H9 (cell line): ENCODE measurements at regions not wholly inside any gene's neighbourhood (a gene's known extent, or its start where the extent isn't known, plus 50 kb on each side); places are given as distances from the start of the nearest gene placed in this dataset.

ENCODE experiments used
- DNase-seq: peaks from one replicate; pipeline ENCODE4 v3.0.0-alpha.2; 2017
- H2AFZ ChIP-seq: one replicate; pipeline ENCODE4 v1.6.1; 2013; ENCODE audit warnings: mild to moderate bottlenecking, low read length, control low read depth, moderate library complexity
- H2AK5ac ChIP-seq: 2 replicates; pipeline ENCODE4 v1.6.1; 2013; ENCODE audit warnings: low read length, control low read depth, mixed read lengths; ENCODE audit not compliant: insufficient read length
- H2BK120ac ChIP-seq: one replicate; pipeline ENCODE4 v1.6.1; 2013; ENCODE audit warnings: low read depth, mild to moderate bottlenecking, low read length, control low read depth, inconsistent platforms; ENCODE audit not compliant: poor library complexity, severe bottlenecking
- H2BK12ac ChIP-seq: 2 replicates; pipeline ENCODE4 v1.6.1; 2013; ENCODE audit warnings: low read length, control low read depth, mixed read lengths, low read depth; ENCODE audit not compliant: insufficient read length
- H2BK15ac ChIP-seq: 2 replicates; pipeline ENCODE4 v1.6.1; 2013; ENCODE audit warnings: low read depth, low read length, control low read depth
- H2BK20ac ChIP-seq: one replicate; pipeline ENCODE4 v1.6.1; 2013; ENCODE audit warnings: low read depth, mild to moderate bottlenecking, low read length, control low read depth, inconsistent platforms; ENCODE audit not compliant: poor library complexity, severe bottlenecking
- H2BK5ac ChIP-seq: 2 replicates; pipeline ENCODE4 v1.6.1; 2013; ENCODE audit warnings: low read length, control low read depth, mixed read lengths; ENCODE audit not compliant: insufficient read length
- H3K14ac ChIP-seq: 2 replicates; pipeline ENCODE4 v1.6.1; 2013; ENCODE audit warnings: low read length, control low read depth; ENCODE audit not compliant: insufficient read depth
- H3K18ac ChIP-seq: 2 replicates; pipeline ENCODE4 v1.6.1; 2013; ENCODE audit warnings: low read depth, mild to moderate bottlenecking, mixed read lengths, low read length, control low read depth; ENCODE audit not compliant: insufficient read length
- H3K23ac ChIP-seq: 2 replicates; pipeline ENCODE4 v1.6.1; 2013; ENCODE audit warnings: low read length, control low read depth, mixed read lengths, low read depth; ENCODE audit not compliant: insufficient read length
- H3K23me2 ChIP-seq: 2 replicates; pipeline ENCODE4 v1.6.1; 2013; ENCODE audit warnings: low read depth, mild to moderate bottlenecking, mixed read lengths, low read length, control low read depth; ENCODE audit not compliant: insufficient read length, poor library complexity, severe bottlenecking
- H3K27ac ChIP-seq: 2 replicates; pipeline ENCODE4 v1.5.1; 2013; ENCODE audit warnings: low read length, control low read depth, mixed read lengths, low read depth; ENCODE audit not compliant: insufficient read length
- H3K27me3 ChIP-seq: 2 replicates; pipeline ENCODE4 v1.6.1; 2013; ENCODE audit warnings: low read length, control low read depth, inconsistent platforms; ENCODE audit not compliant: insufficient read depth
- H3K4ac ChIP-seq: 2 replicates; pipeline ENCODE4 v1.6.1; 2013; ENCODE audit warnings: low read depth, mild to moderate bottlenecking, control low read depth, inconsistent platforms, low read length, moderate library complexity
- H3K4me1 ChIP-seq: 2 replicates; pipeline ENCODE4 v1.6.1; 2013; ENCODE audit warnings: low read length, control low read depth, inconsistent platforms; ENCODE audit not compliant: insufficient read depth
- H3K4me2 ChIP-seq: 2 replicates; pipeline ENCODE4 v1.6.1; 2013; ENCODE audit warnings: low read length, control low read depth, mixed read lengths; ENCODE audit not compliant: insufficient read length, insufficient read depth
- H3K56ac ChIP-seq: 2 replicates; pipeline ENCODE4 v1.6.1; 2013; ENCODE audit warnings: low read depth, mild to moderate bottlenecking, mixed read lengths, low read length, control low read depth; ENCODE audit not compliant: insufficient read length
- H3K79me1 ChIP-seq: 2 replicates; pipeline ENCODE4 v1.6.1; 2013; ENCODE audit warnings: low read depth, mild to moderate bottlenecking, moderate library complexity, low read length, control low read depth, inconsistent platforms; ENCODE audit not compliant: insufficient read depth, poor library complexity, severe bottlenecking
- H3K79me2 ChIP-seq: 2 replicates; pipeline ENCODE4 v1.6.1; 2013; ENCODE audit warnings: low read length, control low read depth, inconsistent platforms; ENCODE audit not compliant: insufficient read depth
- H3K9ac ChIP-seq: 2 replicates; pipeline ENCODE4 v1.6.1; 2013; ENCODE audit warnings: low read length, control low read depth, mixed read lengths; ENCODE audit not compliant: insufficient read length; ENCODE audit errors: extremely low read depth
- H3K9me3 ChIP-seq: one replicate; pipeline ENCODE4 v1.6.1; 2013; ENCODE audit warnings: low read depth, low read length, inconsistent platforms; ENCODE audit not compliant: control insufficient read depth
- H3T11ph ChIP-seq: one replicate; pipeline ENCODE4 v1.6.1; 2013; ENCODE audit warnings: mild to moderate bottlenecking, low read length, control low read depth, inconsistent platforms
- H4K20me1 ChIP-seq: one replicate; pipeline ENCODE4 v1.6.1; 2013; ENCODE audit not compliant: control insufficient read depth, insufficient read length, insufficient read depth
- H4K5ac ChIP-seq: 2 replicates; pipeline ENCODE4 v1.6.1; 2013; ENCODE audit warnings: low read depth, mild to moderate bottlenecking, mixed read lengths, low read length, control low read depth; ENCODE audit not compliant: insufficient read length
- H4K8ac ChIP-seq: replicated peaks from 2 replicates; pipeline ENCODE4 v1.6.1; 2013; ENCODE audit warnings: low read length, control low read depth, mixed read lengths, low read depth; ENCODE audit not compliant: insufficient read length
- H4K91ac ChIP-seq: 2 replicates; pipeline ENCODE4 v1.6.1; 2013; ENCODE audit warnings: low read depth, mild to moderate bottlenecking, moderate library complexity, mixed read lengths, low read length, control low read depth; ENCODE audit not compliant: insufficient read length
- H3K27ac Mint-ChIP-seq, 3 experiments: 2 replicates in 2 of 3; 3 replicates in 1 of 3; pipeline ENCODE4 v1.8.0; 2020 to 2021; ENCODE audit warnings: mixed read lengths in 3 of 3, mild to moderate bottlenecking in 1 of 3, moderate library complexity in 1 of 3
- H3K27me3 Mint-ChIP-seq: 2 replicates; pipeline ENCODE4 v1.8.0; 2021; ENCODE audit warnings: low read depth, mild to moderate bottlenecking, moderate library complexity, mixed read lengths
- H3K36me3 Mint-ChIP-seq, 3 experiments: 2 replicates in 2 of 3; 3 replicates in 1 of 3; pipeline ENCODE4 v1.8.0; 2020 to 2021; ENCODE audit warnings: low read depth in 3 of 3, mixed read lengths in 3 of 3; ENCODE audit not compliant: insufficient read depth in 1 of 3
- H3K4me1 Mint-ChIP-seq, 2 experiments: 2 replicates each; pipeline ENCODE4 v1.8.0; 2020; ENCODE audit warnings: mixed read lengths in 2 of 2
- H3K4me3 Mint-ChIP-seq, 2 experiments: 2 replicates in 1 of 2; 3 replicates in 1 of 2; pipeline ENCODE4 v1.8.0; 2020 to 2021; ENCODE audit warnings: mild to moderate bottlenecking in 2 of 2, mixed read lengths in 2 of 2, moderate library complexity in 1 of 2
- H3K9me3 Mint-ChIP-seq, 2 experiments: 2 replicates in 1 of 2; 3 replicates in 1 of 2; pipeline ENCODE4 v1.8.0; 2020; ENCODE audit warnings: mild to moderate bottlenecking in 2 of 2, mixed read lengths in 2 of 2, moderate library complexity in 1 of 2
- WGBS: extraction: QIAGEN DNeasy Blood & Tissue Kit; methylation state at CpG from one replicate; pipeline ENCODE4 v1.1.7; 2013; ENCODE audit warnings: missing lambda C conversion rate, low lambda C conversion rate, mixed read lengths; ENCODE audit not compliant: insufficient read length; ENCODE audit errors: extremely low coverage; 5-methylcytosine and 5-hydroxymethylcytosine counted together
- TF ChIP-seq, protein P1 (sequence below): fragments of 200-600 bp; sonication (generic); conservative IDR thresholded peaks from 3 replicates; pipeline ENCODE4 v1.8.0; 2021; ENCODE audit warnings: antibody characterized with exemption, mild to moderate bottlenecking

DNA sequence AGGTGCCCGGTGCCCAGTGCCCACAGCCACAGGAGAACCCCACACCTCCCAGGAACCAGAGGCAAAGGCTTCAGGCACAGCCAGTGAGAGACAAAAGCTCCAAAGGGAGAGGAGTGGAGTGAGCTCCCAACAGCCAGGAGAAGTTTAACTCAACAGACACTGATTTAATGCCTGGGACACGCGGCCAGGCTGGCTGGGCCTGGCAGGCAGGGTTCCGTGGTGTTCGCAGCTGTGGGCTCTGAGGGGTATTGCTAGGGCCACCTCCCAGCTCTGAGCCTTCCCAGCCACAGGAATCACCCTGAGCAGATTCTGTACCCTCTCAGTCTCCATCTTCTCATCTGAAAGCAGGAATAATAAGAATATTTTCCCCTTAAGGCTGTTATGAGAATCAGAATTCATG lies 222.5 kb downstream of the NPHP4 start:
- no peak overlapping the region for H2BK20ac ChIP-seq
- H4K5ac ChIP-seq, result no peak overlapping the region
- no peak overlapping the region for H3K4ac ChIP-seq
- peaks cover 26% of the 10 kb centered on the region for H3K27me3 Mint-ChIP-seq
- H3K79me1 ChIP-seq, result no peaks in the 10 kb centered on the region
- peaks cover 0 to 3% of the 10 kb centered on the region in 2 experiments; a peak in 1 of 5 replicates for H3K9me3 Mint-ChIP-seq
- no peaks in the 10 kb centered on the region for H4K20me1 ChIP-seq
- no peak overlapping the region for H2BK5ac ChIP-seq
- H3K4me1 ChIP-seq, result peaks cover 9% of the 10 kb centered on the region; the same call in 1 of the 2 replicates
- no peaks in the 10 kb centered on the region for H3K9me3 ChIP-seq
- H3K18ac ChIP-seq, result no peak overlapping the region
- H3K14ac ChIP-seq, result no peak overlapping the region
- H3K56ac ChIP-seq, result no peak overlapping the region
- peaks cover 6% of the 10 kb centered on the region for H3K23me2 ChIP-seq
- no peak for DNase-seq
- no peak overlapping the region for H2AFZ ChIP-seq
- no peak overlapping the region for H2BK120ac ChIP-seq
- TF ChIP-seq, protein P1, sequence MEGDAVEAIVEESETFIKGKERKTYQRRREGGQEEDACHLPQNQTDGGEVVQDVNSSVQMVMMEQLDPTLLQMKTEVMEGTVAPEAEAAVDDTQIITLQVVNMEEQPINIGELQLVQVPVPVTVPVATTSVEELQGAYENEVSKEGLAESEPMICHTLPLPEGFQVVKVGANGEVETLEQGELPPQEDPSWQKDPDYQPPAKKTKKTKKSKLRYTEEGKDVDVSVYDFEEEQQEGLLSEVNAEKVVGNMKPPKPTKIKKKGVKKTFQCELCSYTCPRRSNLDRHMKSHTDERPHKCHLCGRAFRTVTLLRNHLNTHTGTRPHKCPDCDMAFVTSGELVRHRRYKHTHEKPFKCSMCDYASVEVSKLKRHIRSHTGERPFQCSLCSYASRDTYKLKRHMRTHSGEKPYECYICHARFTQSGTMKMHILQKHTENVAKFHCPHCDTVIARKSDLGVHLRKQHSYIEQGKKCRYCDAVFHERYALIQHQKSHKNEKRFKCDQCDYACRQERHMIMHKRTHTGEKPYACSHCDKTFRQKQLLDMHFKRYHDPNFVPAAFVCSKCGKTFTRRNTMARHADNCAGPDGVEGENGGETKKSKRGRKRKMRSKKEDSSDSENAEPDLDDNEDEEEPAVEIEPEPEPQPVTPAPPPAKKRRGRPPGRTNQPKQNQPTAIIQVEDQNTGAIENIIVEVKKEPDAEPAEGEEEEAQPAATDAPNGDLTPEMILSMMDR, result no peak
- peaks cover 50 to 60% of the 10 kb centered on the region in 2 experiments for H3K4me1 Mint-ChIP-seq
- H3K9ac ChIP-seq, result no peak overlapping the region
- no peak overlapping the region for H2BK12ac ChIP-seq
- H2AK5ac ChIP-seq, result no peak overlapping the region
- H3K4me2 ChIP-seq, result no peak overlapping the region
- no peak overlapping the region for H3T11ph ChIP-seq
- H3K23ac ChIP-seq, result no peak overlapping the region
- WGBS, result no CpG with 5 or more reads among the region's 5 CpGs
- no peak overlapping the region for H4K91ac ChIP-seq
- no peak overlapping the region for H3K4me3 Mint-ChIP-seq
- H2BK15ac ChIP-seq, result no peak overlapping the region
- no peaks in the 10 kb centered on the region for H3K27me3 ChIP-seq
- no peak overlapping the region for H3K27ac Mint-ChIP-seq
- no peaks in the 10 kb centered on the region for H3K79me2 ChIP-seq
- H3K27ac ChIP-seq, result no peak overlapping the region
- no peak overlapping the region for H4K8ac ChIP-seq
- H3K36me3 Mint-ChIP-seq, result no peaks in the 10 kb centered on the region
